ENCODE measurements at regions not wholly inside any gene's neighbourhood (a gene's known extent, or its start where the extent isn't known, plus 50 kb on each side); places are given as distances from the start of the nearest gene placed in this dataset.

DNA sequence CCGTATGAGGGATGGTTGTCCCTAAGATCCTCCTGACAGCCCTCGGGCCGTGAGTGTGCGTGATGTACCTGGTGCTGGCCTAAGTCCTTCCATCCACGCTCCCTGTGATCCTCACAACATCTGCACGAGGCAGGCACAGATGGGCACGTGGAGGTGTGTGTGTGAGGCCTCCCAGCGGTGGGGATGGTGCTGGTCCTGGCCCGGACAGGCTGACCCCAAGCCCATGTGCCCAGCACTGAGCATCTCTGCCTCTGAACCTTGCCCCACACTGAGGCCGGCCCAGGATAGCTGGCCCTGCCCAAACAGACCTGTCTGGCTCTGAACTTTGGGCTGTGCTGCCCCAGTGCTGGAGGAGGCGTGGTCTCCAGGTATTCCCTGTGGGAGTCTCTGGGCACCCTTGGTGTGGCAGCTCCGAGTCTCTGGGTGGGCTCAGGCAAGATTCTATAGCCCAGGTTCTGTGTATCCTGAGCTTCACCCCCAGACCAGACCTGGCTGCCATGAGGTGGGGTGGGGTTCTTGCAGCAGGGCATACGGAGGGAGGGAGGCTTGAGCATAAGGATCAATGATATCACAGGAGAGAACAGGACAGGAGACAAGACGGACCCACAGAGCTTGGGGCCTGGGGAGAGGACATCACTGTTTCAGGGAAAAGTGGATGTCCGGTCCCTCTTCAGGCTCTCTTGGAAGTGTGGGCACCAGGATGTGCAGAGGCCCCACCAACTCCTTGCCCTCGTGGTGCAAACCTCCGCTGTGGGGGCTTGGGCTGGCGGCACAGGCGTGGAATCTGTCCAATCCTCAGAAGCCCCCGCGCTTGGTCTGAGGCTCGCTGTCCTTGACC is 881.8 kb downstream of the BRD1 start:
- intact Hi-C loops (cut with micrococcal nuclease; ENCODE audit: unreplicated experiment) (no loop called here), in situ Hi-C loops (cut with HindIII; ENCODE audit: extremely low pct_ligation_motif_present, low pct_unique_long_range_greater_than_20kb) (loop anchor here (10.0 kb wide), 1 partner anchor 359 kb away; no protein-coding TSS in a partner anchor)
- ChIA-PET POLR2A (no interaction called here), CTCF (ENCODE audit: low intra/inter-chr PET ratio, low total read pairs) (no interaction called here)
- H2AFZ ChIP-seq (ENCODE audit: low read length): no peak overlapping the region
- peak overlapping the region in 1 of 3 experiments; percentile 8; a peak in 1 of 6 replicates for H3K4me3 ChIP-seq (replicated peaks in 1 of 3; ENCODE audit: insufficient read depth in 1 of 3, low read depth in 2 of 3, low read length in 3 of 3)
- H3K27ac ChIP-seq (ENCODE audit: extremely low read length, insufficient read depth, low read length): no peak overlapping the region
- no peaks in the 10 kb centered on the region for H4K20me1 ChIP-seq (ENCODE audit: insufficient read depth, low read length)
- H3K79me2 ChIP-seq (ENCODE audit: insufficient read depth, low read length): no peaks in the 10 kb centered on the region
- H3K9ac ChIP-seq (ENCODE audit: insufficient read depth, low read depth, low read length): no peak overlapping the region
- no peaks in the 10 kb centered on the region for H3K27me3 ChIP-seq (ENCODE audit: control insufficient read depth in 1 of 2, insufficient read depth in 2 of 2, low read length in 2 of 2)
- no peak for FAIRE-seq
- 49% methylated on average over 10 of the region's 22 CpGs for WGBS (ENCODE audit: low lambda C conversion rate)
- H3K9me3 ChIP-seq (ENCODE audit: low read length): no peaks in the 10 kb centered on the region
- DNase-seq (ENCODE audit: low spot score): peak; percentile 36
- no peaks in the 10 kb centered on the region for H3K36me3 ChIP-seq (replicated peaks in 1 of 2; ENCODE audit: control insufficient read depth in 1 of 2, insufficient read depth in 2 of 2, low read length in 2 of 2)
- ATAC-seq: peak; percentile 25
- H3K4me2 ChIP-seq (ENCODE audit: low read depth, low read length): peak overlapping the region; percentile 54
- H3K4me1 ChIP-seq (ENCODE audit: insufficient read depth, low read length): peaks cover 58% of the 10 kb centered on the region
- no TSS peak for BruUV-seq (replicated peaks)
- TF ChIP-seq ZSCAN21 (CRISPR knock-in tag; IDR thresholded peaks at IDR 0.05; ENCODE audit: borderline replicate concordance): peak; percentile 73; the same call in 1 of the 2 replicates
- TF ChIP-seq, protein P1, sequence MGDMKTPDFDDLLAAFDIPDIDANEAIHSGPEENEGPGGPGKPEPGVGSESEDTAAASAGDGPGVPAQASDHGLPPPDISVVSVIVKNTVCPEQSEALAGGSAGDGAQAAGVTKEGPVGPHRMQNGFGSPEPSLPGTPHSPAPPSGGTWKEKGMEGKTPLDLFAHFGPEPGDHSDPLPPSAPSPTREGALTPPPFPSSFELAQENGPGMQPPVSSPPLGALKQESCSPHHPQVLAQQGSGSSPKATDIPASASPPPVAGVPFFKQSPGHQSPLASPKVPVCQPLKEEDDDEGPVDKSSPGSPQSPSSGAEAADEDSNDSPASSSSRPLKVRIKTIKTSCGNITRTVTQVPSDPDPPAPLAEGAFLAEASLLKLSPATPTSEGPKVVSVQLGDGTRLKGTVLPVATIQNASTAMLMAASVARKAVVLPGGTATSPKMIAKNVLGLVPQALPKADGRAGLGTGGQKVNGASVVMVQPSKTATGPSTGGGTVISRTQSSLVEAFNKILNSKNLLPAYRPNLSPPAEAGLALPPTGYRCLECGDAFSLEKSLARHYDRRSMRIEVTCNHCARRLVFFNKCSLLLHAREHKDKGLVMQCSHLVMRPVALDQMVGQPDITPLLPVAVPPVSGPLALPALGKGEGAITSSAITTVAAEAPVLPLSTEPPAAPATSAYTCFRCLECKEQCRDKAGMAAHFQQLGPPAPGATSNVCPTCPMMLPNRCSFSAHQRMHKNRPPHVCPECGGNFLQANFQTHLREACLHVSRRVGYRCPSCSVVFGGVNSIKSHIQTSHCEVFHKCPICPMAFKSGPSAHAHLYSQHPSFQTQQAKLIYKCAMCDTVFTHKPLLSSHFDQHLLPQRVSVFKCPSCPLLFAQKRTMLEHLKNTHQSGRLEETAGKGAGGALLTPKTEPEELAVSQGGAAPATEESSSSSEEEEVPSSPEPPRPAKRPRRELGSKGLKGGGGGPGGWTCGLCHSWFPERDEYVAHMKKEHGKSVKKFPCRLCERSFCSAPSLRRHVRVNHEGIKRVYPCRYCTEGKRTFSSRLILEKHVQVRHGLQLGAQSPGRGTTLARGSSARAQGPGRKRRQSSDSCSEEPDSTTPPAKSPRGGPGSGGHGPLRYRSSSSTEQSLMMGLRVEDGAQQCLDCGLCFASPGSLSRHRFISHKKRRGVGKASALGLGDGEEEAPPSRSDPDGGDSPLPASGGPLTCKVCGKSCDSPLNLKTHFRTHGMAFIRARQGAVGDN (CRISPR knock-in tag; IDR thresholded peaks at IDR 0.05): peak; percentile 91
- TF ChIP-seq, protein P2, sequence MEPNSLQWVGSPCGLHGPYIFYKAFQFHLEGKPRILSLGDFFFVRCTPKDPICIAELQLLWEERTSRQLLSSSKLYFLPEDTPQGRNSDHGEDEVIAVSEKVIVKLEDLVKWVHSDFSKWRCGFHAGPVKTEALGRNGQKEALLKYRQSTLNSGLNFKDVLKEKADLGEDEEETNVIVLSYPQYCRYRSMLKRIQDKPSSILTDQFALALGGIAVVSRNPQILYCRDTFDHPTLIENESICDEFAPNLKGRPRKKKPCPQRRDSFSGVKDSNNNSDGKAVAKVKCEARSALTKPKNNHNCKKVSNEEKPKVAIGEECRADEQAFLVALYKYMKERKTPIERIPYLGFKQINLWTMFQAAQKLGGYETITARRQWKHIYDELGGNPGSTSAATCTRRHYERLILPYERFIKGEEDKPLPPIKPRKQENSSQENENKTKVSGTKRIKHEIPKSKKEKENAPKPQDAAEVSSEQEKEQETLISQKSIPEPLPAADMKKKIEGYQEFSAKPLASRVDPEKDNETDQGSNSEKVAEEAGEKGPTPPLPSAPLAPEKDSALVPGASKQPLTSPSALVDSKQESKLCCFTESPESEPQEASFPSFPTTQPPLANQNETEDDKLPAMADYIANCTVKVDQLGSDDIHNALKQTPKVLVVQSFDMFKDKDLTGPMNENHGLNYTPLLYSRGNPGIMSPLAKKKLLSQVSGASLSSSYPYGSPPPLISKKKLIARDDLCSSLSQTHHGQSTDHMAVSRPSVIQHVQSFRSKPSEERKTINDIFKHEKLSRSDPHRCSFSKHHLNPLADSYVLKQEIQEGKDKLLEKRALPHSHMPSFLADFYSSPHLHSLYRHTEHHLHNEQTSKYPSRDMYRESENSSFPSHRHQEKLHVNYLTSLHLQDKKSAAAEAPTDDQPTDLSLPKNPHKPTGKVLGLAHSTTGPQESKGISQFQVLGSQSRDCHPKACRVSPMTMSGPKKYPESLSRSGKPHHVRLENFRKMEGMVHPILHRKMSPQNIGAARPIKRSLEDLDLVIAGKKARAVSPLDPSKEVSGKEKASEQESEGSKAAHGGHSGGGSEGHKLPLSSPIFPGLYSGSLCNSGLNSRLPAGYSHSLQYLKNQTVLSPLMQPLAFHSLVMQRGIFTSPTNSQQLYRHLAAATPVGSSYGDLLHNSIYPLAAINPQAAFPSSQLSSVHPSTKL (CRISPR knock-in tag; IDR thresholded peaks at IDR 0.05): 0 out of 2 replicates have a peak, but pooled peaks have one; percentile 9
- TF ChIP-seq MYC (CRISPR knock-in tag; IDR thresholded peaks at IDR 0.05; ENCODE audit: borderline replicate concordance): peak; percentile 70; the same call in 1 of the 2 replicates
- TF ChIP-seq ZNF3 (CRISPR knock-in tag; IDR thresholded peaks at IDR 0.05): no peak
- TF ChIP-seq, protein P3, sequence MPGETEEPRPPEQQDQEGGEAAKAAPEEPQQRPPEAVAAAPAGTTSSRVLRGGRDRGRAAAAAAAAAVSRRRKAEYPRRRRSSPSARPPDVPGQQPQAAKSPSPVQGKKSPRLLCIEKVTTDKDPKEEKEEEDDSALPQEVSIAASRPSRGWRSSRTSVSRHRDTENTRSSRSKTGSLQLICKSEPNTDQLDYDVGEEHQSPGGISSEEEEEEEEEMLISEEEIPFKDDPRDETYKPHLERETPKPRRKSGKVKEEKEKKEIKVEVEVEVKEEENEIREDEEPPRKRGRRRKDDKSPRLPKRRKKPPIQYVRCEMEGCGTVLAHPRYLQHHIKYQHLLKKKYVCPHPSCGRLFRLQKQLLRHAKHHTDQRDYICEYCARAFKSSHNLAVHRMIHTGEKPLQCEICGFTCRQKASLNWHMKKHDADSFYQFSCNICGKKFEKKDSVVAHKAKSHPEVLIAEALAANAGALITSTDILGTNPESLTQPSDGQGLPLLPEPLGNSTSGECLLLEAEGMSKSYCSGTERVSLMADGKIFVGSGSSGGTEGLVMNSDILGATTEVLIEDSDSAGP (CRISPR knock-in tag; IDR thresholded peaks at IDR 0.05; ENCODE audit: borderline replicate concordance): peak; percentile 65; the same call in 1 of the 2 replicates
- TF ChIP-seq ZNF292 (CRISPR knock-in tag; IDR thresholded peaks at IDR 0.05; ENCODE audit: borderline replicate concordance, low read depth): peak; percentile 39; the same call in 1 of the 2 replicates
- TF ChIP-seq BHLHE40 (IDR thresholded peaks at IDR 0.05; ENCODE audit: low read length): no peak
- TF ChIP-seq NONO (IDR thresholded peaks at IDR 0.05): no peak
- TF ChIP-seq NONO (CRISPR knock-in tag; conservative IDR thresholded peaks at IDR 0.05): 0 out of 2 replicates have a peak, but pooled peaks have one; percentile 45
- TF ChIP-seq ZNF562 (CRISPR knock-in tag; IDR thresholded peaks at IDR 0.05; ENCODE audit: borderline replicate concordance): no peak
- TF ChIP-seq, protein P4, sequence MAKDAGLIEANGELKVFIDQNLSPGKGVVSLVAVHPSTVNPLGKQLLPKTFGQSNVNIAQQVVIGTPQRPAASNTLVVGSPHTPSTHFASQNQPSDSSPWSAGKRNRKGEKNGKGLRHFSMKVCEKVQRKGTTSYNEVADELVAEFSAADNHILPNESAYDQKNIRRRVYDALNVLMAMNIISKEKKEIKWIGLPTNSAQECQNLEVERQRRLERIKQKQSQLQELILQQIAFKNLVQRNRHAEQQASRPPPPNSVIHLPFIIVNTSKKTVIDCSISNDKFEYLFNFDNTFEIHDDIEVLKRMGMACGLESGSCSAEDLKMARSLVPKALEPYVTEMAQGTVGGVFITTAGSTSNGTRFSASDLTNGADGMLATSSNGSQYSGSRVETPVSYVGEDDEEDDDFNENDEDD (CRISPR knock-in tag; IDR thresholded peaks at IDR 0.05; ENCODE audit: borderline replicate concordance): peak; percentile 53; the same call in 1 of the 2 replicates

Measured in HepG2 (cell line).